ENCODE measurements at regions not wholly inside any gene's neighbourhood (a gene's known extent, or its start where the extent isn't known, plus 50 kb on each side); places are given as distances from the start of the nearest gene placed in this dataset.
A peak's percentile ranks its signal among the peaks of the same experiment; 100 is the strongest.

- peaks cover 0 to 16% (median 3%) of the 10 kb centered on the region in 5 donors for H3K4me1 ChIP-seq (ENCODE audit: control insufficient read depth in 5 of 5, insufficient read depth in 5 of 5, low read length in 5 of 5)
- TF ChIP-seq CTCF (IDR thresholded peaks at IDR 0.05; ENCODE audit: control extremely low read depth, extremely low read depth), result no peak
- peaks cover 0 to 10% (median 6%) of the 10 kb centered on the region in 4 donors for H3K9me3 ChIP-seq (ENCODE audit: control insufficient read depth in 4 of 4, insufficient read depth in 3 of 4, low read length in 3 of 4)
- no peak overlapping the region for H3K4me3 ChIP-seq
- peaks cover 0 to 3% (median 0%) of the 10 kb centered on the region in 4 donors for H3K36me3 ChIP-seq (ENCODE audit: control insufficient read depth in 4 of 4, insufficient read depth in 4 of 4, low read length in 4 of 4)
- no peak overlapping the region for H3K27ac ChIP-seq (ENCODE audit: low read depth in 1 of 2, low read length in 1 of 2)
- 91 to 93% methylated on average over 1 of the region's 1 CpG for WGBS, 2 donors
- no peak for DNase-seq
- H3K27me3 ChIP-seq (ENCODE audit: control insufficient read depth in 3 of 3, insufficient read depth in 3 of 3, low read length in 2 of 3), result no peaks in the 10 kb centered on the region
- H3K9ac ChIP-seq (ENCODE audit: insufficient read depth in 1 of 2, low read length in 2 of 2), result no peak overlapping the region
- ATAC-seq (ENCODE audit: insufficient read depth, low FRiP score), result no peak
Observed at GRCh38 chr21:17191346-17191993, 321.4 kb upstream of the CXADR start.

- H3K4me3 ChIP-seq, result no peak overlapping the region
- H3K27me3 ChIP-seq (ENCODE audit: control insufficient read depth in 3 of 3, insufficient read depth in 3 of 3, low read length in 2 of 3), result no peaks in the 10 kb centered on the region
- DNase-seq, result peak in 1 of 3 donors; percentile 29
- peaks cover 0 to 34% (median 4%) of the 10 kb centered on the region in 5 donors for H3K4me1 ChIP-seq (ENCODE audit: control insufficient read depth in 5 of 5, insufficient read depth in 5 of 5, low read length in 5 of 5)
- no peak for TF ChIP-seq CTCF (IDR thresholded peaks at IDR 0.05; ENCODE audit: control extremely low read depth, extremely low read depth)
- H3K9ac ChIP-seq (ENCODE audit: insufficient read depth in 1 of 2, low read length in 2 of 2), result no peak overlapping the region
- peaks cover 0 to 3% (median 0%) of the 10 kb centered on the region in 4 donors for H3K36me3 ChIP-seq (ENCODE audit: control insufficient read depth in 4 of 4, insufficient read depth in 4 of 4, low read length in 4 of 4)
- ATAC-seq (ENCODE audit: insufficient read depth, low FRiP score), result no peak
- no peak overlapping the region for H3K27ac ChIP-seq (ENCODE audit: low read depth in 1 of 2, low read length in 1 of 2)
- H3K9me3 ChIP-seq (ENCODE audit: control insufficient read depth in 4 of 4, insufficient read depth in 3 of 4, low read length in 3 of 4), result peaks cover 0 to 10% (median 5%) of the 10 kb centered on the region in 4 donors
- 79 to 86% methylated on average over 1 of the region's 1 CpG for WGBS, 2 donors
Observed at GRCh38 chr21:17195351-17195750, 317.5 kb upstream of the CXADR start.

DNA sequence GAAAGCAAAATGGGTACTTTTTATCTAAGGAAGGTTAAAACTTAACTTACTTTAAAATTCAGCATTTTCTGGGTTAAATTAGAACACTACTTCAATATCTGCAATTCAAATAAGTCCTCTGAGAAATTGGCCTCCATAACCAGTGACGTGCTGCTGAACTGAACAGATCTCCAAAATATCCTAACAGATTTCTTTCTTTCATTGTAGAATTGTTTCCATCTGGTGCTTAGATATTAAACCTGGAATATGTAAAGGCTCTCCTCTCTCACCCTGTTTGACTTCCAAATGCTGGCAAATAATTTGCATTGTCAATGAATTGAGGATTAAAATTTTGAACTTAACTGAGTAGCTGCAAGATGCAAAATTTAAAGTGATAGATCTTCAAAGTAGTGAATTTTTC lies 316.9 kb upstream of the CXADR start:
- TF ChIP-seq CTCF (IDR thresholded peaks at IDR 0.05; ENCODE audit: control extremely low read depth, extremely low read depth), result no peak
- ATAC-seq (ENCODE audit: insufficient read depth, low FRiP score) (no peak), DNase-seq (peak in 2 of 3 donors; percentile 70 to 75)
- 48 to 64% methylated on average over 1 of the region's 1 CpG for WGBS, 2 donors
- H3K36me3 ChIP-seq (ENCODE audit: control insufficient read depth in 4 of 4, insufficient read depth in 4 of 4, low read length in 4 of 4), result peaks cover 0 to 2% (median 0%) of the 10 kb centered on the region in 4 donors
- peaks cover 0 to 34% (median 4%) of the 10 kb centered on the region in 5 donors for H3K4me1 ChIP-seq (ENCODE audit: control insufficient read depth in 5 of 5, insufficient read depth in 5 of 5, low read length in 5 of 5)
- no peak overlapping the region for H3K27ac ChIP-seq (ENCODE audit: low read depth in 1 of 2, low read length in 1 of 2)
- H3K9me3 ChIP-seq (ENCODE audit: control insufficient read depth in 4 of 4, insufficient read depth in 3 of 4, low read length in 3 of 4), result peaks cover 0 to 8% (median 4%) of the 10 kb centered on the region in 4 donors
- H3K4me3 ChIP-seq, result no peak overlapping the region
- no peaks in the 10 kb centered on the region for H3K27me3 ChIP-seq (ENCODE audit: control insufficient read depth in 3 of 3, insufficient read depth in 3 of 3, low read length in 2 of 3)
- no peak overlapping the region for H3K9ac ChIP-seq (ENCODE audit: insufficient read depth in 1 of 2, low read length in 2 of 2)

All from lung (tissue), 11 donors.